ENCODE measurements at regions not wholly inside any gene's neighbourhood (a gene's known extent, or its start where the extent isn't known, plus 50 kb on each side); places are given as distances from the start of the nearest gene placed in this dataset.

GRCh38 chr5:92951746-92952145 is 629.3 kb downstream of the NR2F1-AS1 start:
- Mint-ChIP-seq H3K9me3 (ENCODE audit: insufficient read depth) (peaks cover 9% of the 10 kb centered on the region), H3K4me3 (no peak overlapping the region), H3K27me3 (no peaks in the 10 kb centered on the region), H3K4me1 (no peaks in the 10 kb centered on the region), H3K27ac (no peak overlapping the region)
- Histone ChIP-seq H3K9ac (ENCODE audit: low read length) (no peak overlapping the region), H3K36me3 (replicated peaks in 1 of 2; ENCODE audit: control extremely low read depth in 1 of 2, control insufficient read depth in 1 of 2, extremely low read depth in 1 of 2, insufficient read depth in 2 of 2, low read length in 1 of 2) (no peaks in the 10 kb centered on the region), H3K27me3 (replicated peaks in 1 of 4; ENCODE audit: control extremely low read depth in 1 of 4, control insufficient read depth in 3 of 4, insufficient read depth in 4 of 4, low read length in 3 of 4) (no peaks in the 10 kb centered on the region), H3K79me2 (ENCODE audit: control insufficient read depth, insufficient read depth, low read length) (no peaks in the 10 kb centered on the region), H2AFZ (ENCODE audit: insufficient read depth, low read depth, low read length, poor library complexity, severe bottlenecking) (no peak overlapping the region), H3K4me1 (ENCODE audit: control insufficient read depth in 2 of 2, insufficient read depth in 2 of 2, low read length in 2 of 2) (no peaks in the 10 kb centered on the region), H3K4me3 (ENCODE audit: control extremely low read depth in 1 of 5, extremely low read depth in 1 of 5, insufficient read depth in 1 of 5, low read depth in 2 of 5, low read length in 4 of 5) (no peak overlapping the region), H3K9me3 (ENCODE audit: control extremely low read depth in 1 of 3, control insufficient read depth in 2 of 3, insufficient read depth in 1 of 3, low read length in 2 of 3) (peaks cover 0 to 13% (median 9%) of the 10 kb centered on the region in 3 donors), H4K20me1 (ENCODE audit: control insufficient read depth, insufficient read depth, low read length, poor library complexity, severe bottlenecking) (no peaks in the 10 kb centered on the region), H3K27ac (ENCODE audit: low read length in 2 of 2) (no peak overlapping the region), H3K4me2 (replicated peaks; ENCODE audit: low read depth, low read length, poor library complexity, severe bottlenecking) (no peak overlapping the region)
- intact Hi-C loops (cut with micrococcal nuclease): no loop called here
- ATAC-seq (ENCODE audit: low read depth) (no peak), DNase-seq (no peak)
- no peak for TF ChIP-seq CTCF (IDR thresholded peaks at IDR 0.05)
- no peak for TF ChIP-seq EZH2 (IDR thresholded peaks at IDR 0.05; ENCODE audit: borderline replicate concordance, insufficient read depth, low read depth, low read length, poor library complexity, severe bottlenecking)
- CTCF ChIA-PET: no interaction called here
- POLR2A ChIA-PET: no interaction called here

- no peak overlapping the region for H3K4me3 Mint-ChIP-seq
- no CpG with 5 or more reads among the region's 8 CpGs for WGBS (ENCODE audit: insufficient coverage)
- H3K27me3 Mint-ChIP-seq: no peaks in the 10 kb centered on the region
- peaks cover 0 to 8% (median 0%) of the 10 kb centered on the region in 3 donors for H3K9me3 ChIP-seq (ENCODE audit: control extremely low read depth in 1 of 3, control insufficient read depth in 2 of 3, insufficient read depth in 1 of 3, low read length in 2 of 3)
- intact Hi-C loops (cut with micrococcal nuclease): no loop called here
- TF ChIP-seq EZH2 (IDR thresholded peaks at IDR 0.05; ENCODE audit: borderline replicate concordance, insufficient read depth, low read depth, low read length, poor library complexity, severe bottlenecking): no peak
- no peak for TF ChIP-seq CTCF (IDR thresholded peaks at IDR 0.05)
- H3K9ac ChIP-seq (ENCODE audit: low read length): no peak overlapping the region
- H3K27ac ChIP-seq (ENCODE audit: low read length in 2 of 2): no peak overlapping the region
- H3K79me2 ChIP-seq (ENCODE audit: control insufficient read depth, insufficient read depth, low read length): no peaks in the 10 kb centered on the region
- ChIA-PET CTCF (no interaction called here), POLR2A (no interaction called here)
- no peak overlapping the region for H2AFZ ChIP-seq (ENCODE audit: insufficient read depth, low read depth, low read length, poor library complexity, severe bottlenecking)
- H3K27me3 ChIP-seq (replicated peaks in 1 of 4; ENCODE audit: control extremely low read depth in 1 of 4, control insufficient read depth in 3 of 4, insufficient read depth in 4 of 4, low read length in 3 of 4): no peaks in the 10 kb centered on the region
- no peaks in the 10 kb centered on the region for H3K4me1 Mint-ChIP-seq
- no peaks in the 10 kb centered on the region for H4K20me1 ChIP-seq (ENCODE audit: control insufficient read depth, insufficient read depth, low read length, poor library complexity, severe bottlenecking)
- no peak overlapping the region for H3K4me3 ChIP-seq (ENCODE audit: control extremely low read depth in 1 of 5, extremely low read depth in 1 of 5, insufficient read depth in 1 of 5, low read depth in 2 of 5, low read length in 4 of 5)
- H3K36me3 ChIP-seq (replicated peaks in 1 of 2; ENCODE audit: control extremely low read depth in 1 of 2, control insufficient read depth in 1 of 2, extremely low read depth in 1 of 2, insufficient read depth in 2 of 2, low read length in 1 of 2): no peaks in the 10 kb centered on the region
- no peak overlapping the region for H3K27ac Mint-ChIP-seq
- no peaks in the 10 kb centered on the region for H3K4me1 ChIP-seq (ENCODE audit: control insufficient read depth in 2 of 2, insufficient read depth in 2 of 2, low read length in 2 of 2)
- ATAC-seq (ENCODE audit: low read depth) (no peak), DNase-seq (no peak)
- peaks cover 3% of the 10 kb centered on the region for H3K9me3 Mint-ChIP-seq (ENCODE audit: insufficient read depth)
- H3K4me2 ChIP-seq (replicated peaks; ENCODE audit: low read depth, low read length, poor library complexity, severe bottlenecking): no peak overlapping the region
Measured at GRCh38 chr5:92946546-92946945, 634.5 kb downstream of the NR2F1-AS1 start.

All from B cell (primary cell).